ENCODE measurements at regions not wholly inside any gene's neighbourhood (a gene's known extent, or its start where the extent isn't known, plus 50 kb on each side); places are given as distances from the start of the nearest gene placed in this dataset.
"Not testable (repeated sequence)": the region's sequence is repeated elsewhere in the genome, so short reads cannot be mapped to it uniquely, and the experiment has no call there.

DNA sequence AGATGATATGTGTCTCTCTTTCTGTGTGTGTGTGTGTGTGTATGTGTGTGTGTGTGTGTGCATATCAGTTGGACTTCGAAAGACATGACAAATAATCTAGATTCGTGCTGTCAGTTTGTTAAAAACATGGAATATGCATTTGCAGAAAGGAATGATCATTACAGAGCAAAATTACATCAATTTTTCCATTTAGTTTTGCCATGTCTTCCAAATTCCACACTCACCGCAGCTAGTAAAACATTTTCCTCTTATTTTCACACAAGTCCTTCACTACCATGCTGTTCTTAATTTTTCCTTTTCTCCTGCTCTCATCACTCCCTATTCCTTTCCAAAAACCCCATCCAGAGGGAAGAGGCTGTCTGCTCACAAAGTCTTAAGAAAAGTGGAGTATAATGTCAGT is 1191.4 kb upstream of the SLC39A10 start:
- peak; percentile 13 to 42 for ATAC-seq
- Mint-ChIP-seq H3K36me3 (no peaks in the 10 kb centered on the region), H3K9me3 (no peaks in the 10 kb centered on the region), H3K27ac (no peak overlapping the region)
- no peak for DNase-seq (ENCODE audit: low spot score in 2 of 2)

DNA sequence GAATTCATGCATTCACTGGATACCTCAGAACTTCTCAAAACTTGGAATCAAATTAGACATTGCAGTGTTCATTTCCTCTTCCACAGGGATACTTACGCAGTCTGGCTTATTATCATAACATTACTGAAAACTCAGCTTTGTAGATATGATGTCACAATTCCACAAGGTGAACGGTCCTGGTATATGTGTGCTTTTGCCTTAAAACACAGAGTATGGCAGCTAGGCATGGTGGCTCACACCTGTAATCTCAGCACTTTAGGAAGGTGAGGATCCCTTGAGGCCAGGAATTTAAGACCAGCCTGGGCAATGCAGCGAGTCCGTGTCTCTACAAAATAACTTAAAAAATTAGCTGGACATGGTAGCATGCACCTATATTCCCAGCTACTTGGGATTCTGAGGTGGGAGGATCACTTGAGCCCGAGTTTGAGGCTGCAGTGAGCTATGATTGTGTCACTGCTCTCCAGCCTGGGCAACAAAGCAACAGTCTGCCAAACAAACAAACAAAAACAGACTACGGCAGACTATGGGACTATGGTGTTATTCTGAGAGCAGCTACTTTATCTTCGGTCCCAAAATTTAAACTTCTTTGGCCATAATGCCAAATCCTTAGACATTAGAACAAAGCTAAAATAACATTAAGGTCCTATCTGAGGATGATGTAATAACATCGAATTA is 1191.9 kb upstream of the SLC39A10 start:
- H3K9me3 Mint-ChIP-seq, result no peaks in the 10 kb centered on the region
- no peak overlapping the region for H3K27ac Mint-ChIP-seq
- no peaks in the 10 kb centered on the region for H3K36me3 Mint-ChIP-seq
- ATAC-seq, result peak; percentile 90
- peak in 1 of 2 donors; percentile 2 for DNase-seq (ENCODE audit: low spot score in 2 of 2)

DNA sequence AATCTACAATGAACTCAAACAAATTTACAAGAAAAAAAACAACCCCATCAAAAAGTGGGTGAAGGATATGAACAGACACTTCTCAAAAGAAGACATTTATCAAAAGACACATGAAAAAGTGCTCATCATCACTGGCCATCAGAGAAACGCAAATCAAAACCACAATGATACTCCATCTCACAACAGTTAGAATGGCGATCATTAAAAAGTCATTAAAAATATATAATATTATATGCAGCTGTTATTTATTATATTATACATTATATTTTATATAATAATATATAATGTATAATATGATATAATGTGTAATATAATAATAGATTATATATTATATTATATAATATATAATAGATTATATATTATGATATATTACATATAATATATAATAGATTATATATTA is 1194.1 kb upstream of the SLC39A10 start:
- not testable (repeated sequence) for ATAC-seq, H3K9me3 Mint-ChIP-seq

DNA sequence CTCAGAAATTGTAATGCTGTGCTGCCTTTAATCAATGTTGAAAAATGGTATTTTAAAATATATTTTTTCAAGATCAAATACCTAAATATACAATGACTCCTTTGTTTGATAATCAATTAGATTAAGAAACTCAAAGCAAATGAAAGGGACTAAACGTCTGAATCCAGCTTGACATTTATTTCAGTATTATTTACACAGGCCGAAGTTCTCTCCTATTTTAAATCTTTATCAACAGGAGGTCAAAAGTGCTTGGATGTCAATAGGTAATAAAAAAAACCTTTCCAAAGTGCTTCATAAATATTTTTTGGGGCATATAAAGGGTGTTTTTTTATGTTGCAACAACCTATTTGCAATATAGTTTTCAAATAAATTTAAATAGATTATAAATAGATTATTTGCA is 1201.7 kb upstream of the SLC39A10 start:
- DNase-seq (ENCODE audit: low spot score in 2 of 2) (no peak), ATAC-seq (no peak)
- H3K36me3 Mint-ChIP-seq, result no peaks in the 10 kb centered on the region
- H3K9me3 Mint-ChIP-seq, result no peaks in the 10 kb centered on the region
- H3K27ac Mint-ChIP-seq, result no peak overlapping the region

More for the DNA sequence above, 1194.1 kb upstream of the SLC39A10 start:
- not testable (repeated sequence) for H3K36me3 Mint-ChIP-seq; DNase-seq (ENCODE audit: low spot score in 2 of 2); H3K27ac Mint-ChIP-seq

DNA sequence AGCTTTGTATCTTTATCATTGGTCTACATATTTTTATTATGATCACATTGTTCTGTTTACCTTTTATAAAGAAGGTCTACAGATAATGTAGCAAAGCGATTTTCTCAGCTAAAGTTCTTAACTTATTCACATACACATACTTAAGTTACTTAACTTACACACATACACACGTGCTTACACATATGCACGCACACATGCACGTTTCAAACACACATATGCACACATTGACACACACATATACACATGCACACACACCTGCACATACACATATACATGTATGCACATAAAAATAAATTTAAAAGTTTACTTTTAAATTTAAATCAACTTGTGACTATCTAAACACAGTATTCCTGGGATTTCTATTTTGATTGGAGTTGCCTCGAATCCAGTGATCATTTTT is 1204.5 kb upstream of the SLC39A10 start:
- no peaks in the 10 kb centered on the region for H3K36me3 Mint-ChIP-seq
- DNase-seq (ENCODE audit: low spot score in 2 of 2) (no peak), ATAC-seq (no peak)
- H3K27ac Mint-ChIP-seq, result no peak overlapping the region
- no peaks in the 10 kb centered on the region for H3K9me3 Mint-ChIP-seq

DNA sequence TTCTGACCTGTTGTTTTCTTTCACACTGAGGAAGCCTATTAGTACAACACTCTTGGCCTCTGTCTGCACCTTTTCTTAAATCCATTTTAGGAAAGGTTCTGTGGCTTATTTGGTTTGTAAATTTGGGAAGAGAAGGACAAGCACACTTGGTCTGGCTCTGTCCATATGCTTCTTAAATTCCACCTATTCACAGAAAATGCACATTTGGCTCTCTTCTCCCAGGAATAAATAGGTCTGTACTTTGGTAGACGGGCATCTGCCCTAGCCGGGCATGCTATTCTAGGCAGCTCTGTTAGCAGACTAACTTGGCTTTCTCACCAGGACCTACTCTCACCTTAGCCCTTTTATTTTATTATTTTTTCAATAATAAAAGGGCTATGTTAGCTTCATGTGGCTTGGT is 1211.8 kb upstream of the SLC39A10 start:
- Mint-ChIP-seq H3K27ac (no peak overlapping the region), H3K36me3 (no peaks in the 10 kb centered on the region), H3K9me3 (peaks cover 9 to 16% of the 10 kb centered on the region in 2 donors)
- no peak for ATAC-seq
- no peak for DNase-seq (ENCODE audit: low spot score in 2 of 2)

DNA sequence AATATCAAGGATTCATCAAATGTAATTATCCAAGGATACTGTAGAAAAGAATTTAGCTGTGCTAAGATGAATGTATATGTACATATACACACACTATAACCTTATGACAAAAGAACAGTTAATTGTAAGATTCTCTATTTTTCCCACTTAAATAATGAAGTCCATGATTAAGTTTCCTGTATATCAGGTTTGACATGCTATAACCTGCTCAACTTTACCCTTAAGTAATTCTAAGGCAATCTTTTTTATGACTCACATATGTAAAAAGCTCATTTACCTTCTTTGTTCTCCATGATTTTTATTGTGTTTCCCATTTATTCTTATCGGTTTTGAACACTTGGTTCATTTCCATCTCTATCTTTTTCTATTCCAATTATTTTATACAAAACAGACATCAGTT is 1213.1 kb upstream of the SLC39A10 start:
- DNase-seq (ENCODE audit: low spot score in 2 of 2) (no peak), ATAC-seq (no peak)
- Mint-ChIP-seq H3K36me3 (no peaks in the 10 kb centered on the region), H3K9me3 (peaks cover 9 to 16% of the 10 kb centered on the region in 2 donors), H3K27ac (no peak overlapping the region)

DNA sequence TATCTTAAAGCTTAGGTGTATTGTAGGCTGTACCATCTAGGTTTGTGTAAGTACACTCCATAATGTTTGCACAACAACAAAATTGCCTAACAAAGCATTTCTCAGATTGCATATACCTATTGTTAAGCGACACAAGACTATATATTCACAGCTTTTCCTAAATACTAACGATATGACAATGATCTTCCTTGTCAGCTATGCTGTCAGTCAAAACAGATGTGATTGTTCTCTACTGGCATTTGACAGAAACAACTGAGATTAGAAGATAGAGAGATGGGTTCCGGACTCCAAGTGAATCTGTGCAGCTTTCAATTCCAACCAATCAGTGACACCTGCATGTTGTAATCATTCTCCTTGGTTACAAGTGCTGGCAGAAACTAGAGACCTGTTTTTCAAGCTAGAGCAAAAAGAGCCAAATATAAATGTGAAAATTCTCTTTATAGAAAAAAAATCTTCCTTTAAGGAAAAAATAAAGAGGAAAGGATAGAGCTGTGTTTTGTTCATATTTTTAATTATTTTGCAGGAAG is 1232.3 kb upstream of the SLC39A10 start:
- ATAC-seq, result no peak
- Mint-ChIP-seq H3K27ac (no peak overlapping the region), H3K36me3 (no peaks in the 10 kb centered on the region), H3K9me3 (no peaks in the 10 kb centered on the region)
- no peak for DNase-seq (ENCODE audit: low spot score in 2 of 2)

DNA sequence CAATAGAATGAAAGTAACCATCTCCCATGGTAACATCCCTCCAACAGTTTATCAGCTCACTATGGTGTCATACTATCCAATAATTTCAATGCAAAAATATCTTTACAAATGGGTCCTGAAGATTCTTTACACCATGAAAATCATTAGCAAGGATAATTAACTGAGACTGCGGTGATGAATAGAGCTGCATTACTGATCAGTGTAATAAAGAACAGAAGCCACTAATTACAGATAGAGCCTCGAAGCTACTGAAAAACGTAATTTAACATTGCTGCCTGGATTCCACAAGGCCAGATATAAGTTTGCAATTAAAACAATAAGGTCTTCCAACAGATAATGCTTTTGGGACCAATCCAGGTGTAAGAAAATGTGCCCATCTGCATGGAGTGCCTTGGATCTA is 1245.8 kb upstream of the SLC39A10 start:
- Mint-ChIP-seq H3K9me3 (no peaks in the 10 kb centered on the region), H3K36me3 (no peaks in the 10 kb centered on the region), H3K27ac (no peak overlapping the region)
- ATAC-seq (no peak), DNase-seq (ENCODE audit: low spot score in 2 of 2) (no peak)

DNA sequence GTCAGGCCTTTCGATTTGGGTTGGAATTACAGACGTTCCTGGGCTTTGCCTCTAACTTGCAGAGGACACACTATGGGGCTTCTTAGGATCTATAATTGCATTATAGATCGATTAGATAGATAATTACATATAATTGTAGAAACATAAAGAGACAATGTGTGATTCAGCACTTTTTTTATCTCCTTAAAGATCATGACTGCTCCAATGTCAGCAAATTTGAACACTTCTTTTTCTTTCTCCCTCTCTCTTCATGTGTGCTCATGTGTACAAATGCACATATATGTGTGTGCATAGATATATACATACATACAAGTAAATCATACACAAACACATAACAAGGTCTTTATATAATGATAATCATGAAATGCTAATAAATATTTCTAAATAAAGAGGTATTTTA is 1261.2 kb upstream of the SLC39A10 start:
- ATAC-seq, result no peak
- H3K27ac Mint-ChIP-seq, result no peak overlapping the region

DNA sequence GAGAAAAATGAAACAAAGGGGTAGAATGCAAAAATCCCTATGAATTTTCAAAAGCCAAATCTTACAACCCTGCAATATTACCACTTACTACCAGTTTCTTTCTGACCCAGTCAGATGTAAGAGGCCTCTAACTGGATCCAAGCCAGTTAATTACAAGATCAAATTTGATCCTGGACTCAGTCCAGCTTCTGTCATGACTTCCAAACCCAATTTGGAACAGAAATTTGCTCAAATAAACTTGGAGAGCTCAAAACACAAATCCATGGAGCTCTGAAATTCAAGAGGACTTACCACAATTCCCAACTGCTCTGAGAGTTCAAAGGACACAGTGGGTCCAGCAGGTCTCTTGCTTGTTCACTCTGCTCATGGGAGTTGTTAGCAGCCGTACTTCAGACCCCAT is 1271.7 kb upstream of the SLC39A10 start:
- Mint-ChIP-seq H3K27ac (no peak overlapping the region), H3K36me3 (no peaks in the 10 kb centered on the region), H3K9me3 (peaks cover 6 to 8% of the 10 kb centered on the region in 2 donors)
- DNase-seq (ENCODE audit: low spot score in 2 of 2) (no peak), ATAC-seq (no peak)

More for the DNA sequence above, 1261.2 kb upstream of the SLC39A10 start:
- DNase-seq (ENCODE audit: low spot score in 2 of 2), result no peak
- Mint-ChIP-seq H3K9me3 (peaks cover 6% of the 10 kb centered on the region in 2 donors), H3K36me3 (no peaks in the 10 kb centered on the region)

DNA sequence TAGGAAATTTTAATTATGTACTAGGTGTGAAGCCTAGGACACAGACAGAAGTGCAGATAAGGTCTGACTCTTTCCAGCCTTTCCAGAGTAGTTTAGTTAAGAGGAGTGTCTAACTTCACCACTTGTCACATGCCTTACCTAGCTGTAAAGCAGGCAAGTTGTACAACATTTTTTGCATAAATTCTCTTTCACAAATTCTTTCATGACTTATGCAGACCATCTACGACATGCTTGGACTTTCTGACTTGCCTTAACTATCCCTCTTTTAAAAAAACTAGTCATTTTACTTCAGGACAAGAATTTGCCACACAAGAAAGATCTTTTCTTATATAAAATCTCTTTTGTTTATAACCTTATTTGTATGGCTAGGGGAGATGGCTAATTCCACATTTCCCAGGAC is 1273.6 kb upstream of the SLC39A10 start:
- Mint-ChIP-seq H3K36me3 (no peaks in the 10 kb centered on the region), H3K9me3 (peaks cover 6 to 8% of the 10 kb centered on the region in 2 donors), H3K27ac (no peak overlapping the region)
- no peak for DNase-seq (ENCODE audit: low spot score in 2 of 2)
- no peak for ATAC-seq

DNA sequence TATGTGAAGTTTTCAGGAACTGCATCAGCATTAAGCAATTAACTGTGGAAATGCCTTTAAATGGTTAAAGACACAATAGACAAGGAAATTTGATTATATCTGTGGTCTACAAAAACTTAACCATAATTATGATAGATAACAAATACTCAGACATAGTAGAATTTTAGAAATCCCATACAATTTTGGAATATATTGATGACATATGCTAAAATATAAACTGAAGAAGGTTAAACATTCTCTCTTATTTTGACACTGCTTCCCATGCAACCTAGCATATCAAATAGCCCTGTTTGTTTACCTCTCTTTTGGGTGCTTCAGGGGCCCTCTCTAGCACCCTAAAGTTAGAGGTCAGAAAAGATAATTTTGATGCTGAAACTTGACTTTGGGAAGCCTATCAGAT is 1274.8 kb upstream of the SLC39A10 start:
- no peak for DNase-seq (ENCODE audit: low spot score in 2 of 2)
- Mint-ChIP-seq H3K27ac (no peak overlapping the region), H3K9me3 (peaks cover 6 to 8% of the 10 kb centered on the region in 2 donors), H3K36me3 (no peaks in the 10 kb centered on the region)
- ATAC-seq, result no peak

DNA sequence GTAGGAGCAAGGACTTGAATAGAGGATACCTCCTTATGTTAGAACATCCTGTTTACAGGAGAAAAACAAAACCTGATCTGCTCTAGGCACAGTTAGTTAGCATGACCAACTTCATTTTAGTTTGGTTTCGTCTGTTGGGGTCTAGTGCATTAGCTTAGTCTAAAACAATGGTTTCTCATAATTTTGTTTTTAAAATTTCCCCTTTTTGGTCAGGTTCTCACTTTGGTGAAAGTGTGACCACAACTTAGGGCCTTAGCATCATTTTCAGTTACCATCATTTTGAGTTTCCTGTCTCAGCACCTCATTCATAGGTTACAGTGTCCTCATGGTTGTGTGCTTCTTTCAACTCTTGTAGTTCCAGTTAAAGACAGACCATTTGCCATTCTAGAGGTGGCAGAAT is 1277.0 kb upstream of the SLC39A10 start:
- Mint-ChIP-seq H3K36me3 (no peaks in the 10 kb centered on the region), H3K27ac (no peak overlapping the region), H3K9me3 (peaks cover 0 to 8% of the 10 kb centered on the region in 2 donors)
- DNase-seq (ENCODE audit: low spot score in 2 of 2) (no peak), ATAC-seq (no peak)

DNA sequence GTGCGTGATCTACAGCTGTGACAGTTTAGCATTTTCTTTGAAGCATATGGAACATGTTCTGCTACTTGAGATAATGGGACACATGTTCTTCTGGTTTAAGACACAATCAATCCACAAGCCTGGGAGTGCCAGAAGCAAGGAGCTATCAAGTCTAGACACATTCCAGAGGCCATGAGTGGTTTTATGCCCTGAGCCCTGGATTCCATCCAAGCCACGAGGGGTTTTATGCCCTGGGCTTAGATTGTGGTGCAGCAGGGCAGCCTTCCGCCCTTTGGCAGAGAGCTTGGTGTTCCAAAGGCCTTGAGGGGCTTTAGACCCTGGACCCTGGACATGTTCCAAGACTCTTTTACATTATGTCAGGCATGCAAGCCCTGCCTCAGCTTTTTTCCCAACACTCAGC is 1289.6 kb upstream of the SLC39A10 start:
- peaks cover 0 to 13% of the 10 kb centered on the region in 2 donors for H3K9me3 Mint-ChIP-seq
- not testable (repeated sequence) for H3K27ac Mint-ChIP-seq

DNA sequence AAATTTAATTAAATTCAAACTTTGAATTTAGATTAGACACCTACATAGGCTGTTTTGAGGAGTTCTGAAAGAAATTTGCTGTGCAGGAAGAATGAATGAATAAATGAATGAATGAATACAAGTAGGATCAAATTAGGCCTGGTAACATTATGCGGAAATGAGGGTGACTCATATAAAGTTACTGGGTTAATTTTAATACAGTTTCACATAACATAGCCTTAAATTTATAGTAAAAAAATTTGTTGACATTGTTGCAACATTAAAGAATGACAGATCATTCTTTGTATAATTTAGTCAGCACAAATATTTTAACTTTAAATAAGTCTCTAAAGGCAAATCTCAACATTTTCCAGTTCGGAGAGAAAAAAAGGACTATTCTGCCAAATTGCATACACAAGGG is 1293.1 kb upstream of the SLC39A10 start:
- H3K27ac Mint-ChIP-seq, result no peak overlapping the region
- DNase-seq (ENCODE audit: low spot score in 2 of 2), result no peak
- H3K36me3 Mint-ChIP-seq, result peaks cover 0 to 4% of the 10 kb centered on the region in 2 donors
- H3K9me3 Mint-ChIP-seq, result peaks cover 0 to 13% of the 10 kb centered on the region in 2 donors
- ATAC-seq, result no peak

More for the DNA sequence above, 1289.6 kb upstream of the SLC39A10 start:
- not testable (repeated sequence) for H3K36me3 Mint-ChIP-seq, ATAC-seq
- DNase-seq (ENCODE audit: low spot score in 2 of 2), result peak in 1 of 2 donors; percentile 39

DNA sequence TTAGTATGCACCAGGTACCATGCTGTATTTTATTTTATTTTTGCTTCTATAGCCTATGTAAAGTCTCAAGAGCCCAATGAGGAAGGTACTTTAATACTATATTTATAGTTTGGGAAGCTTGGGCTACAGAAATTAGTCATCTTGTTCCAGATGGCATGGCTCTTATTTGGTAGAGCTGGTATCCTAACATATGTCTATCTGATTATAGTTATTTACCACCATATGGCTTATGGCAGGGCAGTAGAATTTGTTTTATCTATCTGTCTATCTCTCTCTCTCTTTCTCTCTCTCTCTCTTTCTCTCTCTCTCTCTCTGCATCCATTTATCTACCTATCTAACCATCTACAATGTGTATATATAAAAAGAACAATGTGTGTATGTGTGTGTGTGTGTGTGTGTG is 1293.7 kb upstream of the SLC39A10 start:
- peaks cover 0 to 4% of the 10 kb centered on the region in 2 donors for H3K36me3 Mint-ChIP-seq
- no peak overlapping the region for H3K27ac Mint-ChIP-seq
- no peak for DNase-seq (ENCODE audit: low spot score in 2 of 2)

DNA sequence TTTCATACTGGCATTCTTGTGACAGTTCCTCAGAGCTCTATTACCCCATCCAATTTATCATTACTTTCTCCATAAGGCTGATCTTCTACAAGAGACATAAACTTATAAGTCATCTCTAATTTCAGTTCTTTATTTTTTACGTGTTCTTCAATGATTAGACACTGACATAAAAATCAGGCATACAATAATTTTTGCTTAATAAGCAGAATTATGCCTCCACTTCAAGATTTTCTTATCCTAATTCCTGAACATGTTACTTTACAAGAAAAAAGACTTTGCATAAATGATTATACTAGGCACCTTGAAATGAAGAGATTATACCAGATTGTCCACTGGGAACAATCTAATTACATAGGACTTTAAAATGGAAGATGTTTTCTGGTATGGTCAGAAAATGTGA is 1304.5 kb upstream of the SLC39A10 start:
- H3K36me3 Mint-ChIP-seq, result no peaks in the 10 kb centered on the region
- H3K9me3 Mint-ChIP-seq, result peaks cover 4 to 11% of the 10 kb centered on the region in 2 donors
- no peak overlapping the region for H3K27ac Mint-ChIP-seq
- ATAC-seq, result no peak
- DNase-seq (ENCODE audit: low spot score in 2 of 2), result no peak

More for the DNA sequence above, 1293.7 kb upstream of the SLC39A10 start:
- H3K9me3 Mint-ChIP-seq, result peaks cover 0 to 13% of the 10 kb centered on the region in 2 donors
- ATAC-seq, result no peak
